GM18909 (cell line): ENCODE measurements at regions not wholly inside any gene's neighbourhood (a gene's known extent, or its start where the extent isn't known, plus 50 kb on each side); places are given as distances from the start of the nearest gene placed in this dataset.
"Not testable (repeated sequence)": the region's sequence is repeated elsewhere in the genome, so short reads cannot be mapped to it uniquely, and the experiment has no call there.

Experiments used
- ATAC-seq: cut with Tn5 transposase; IDR thresholded peaks from one replicate; pipeline ENCODE4 v1.9.1; 2021; ENCODE audit warnings: mild to moderate bottlenecking; ENCODE audit not compliant: unreplicated experiment, poor library complexity

GRCh38 chr2:133624551-133624950 lies 56.3 kb upstream of the NCKAP5 start:
- no peak for ATAC-seq

GRCh38 chr2:133627741-133628140 lies 59.5 kb upstream of the NCKAP5 start:
- no peak for ATAC-seq

DNA sequence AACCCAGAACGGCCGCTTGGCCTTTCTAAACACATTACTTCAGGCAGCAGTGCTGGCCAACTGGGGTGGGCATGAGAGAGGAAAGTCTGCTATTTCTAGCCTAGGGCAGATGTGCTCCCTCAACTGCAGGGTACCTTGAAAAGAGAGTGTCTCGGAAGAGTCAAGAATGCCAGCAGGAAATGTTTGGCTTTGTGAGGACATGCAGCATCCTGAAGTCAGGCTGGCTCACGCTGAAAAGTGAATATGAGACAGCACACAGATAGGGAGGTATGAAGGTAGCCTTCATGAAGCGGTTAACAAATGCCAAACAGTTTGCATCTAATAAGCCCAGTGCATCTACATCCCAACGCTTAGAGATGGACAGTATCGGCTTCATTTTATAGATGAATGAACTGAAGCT lies 65.0 kb upstream of the NCKAP5 start:
- no peak for ATAC-seq

DNA sequence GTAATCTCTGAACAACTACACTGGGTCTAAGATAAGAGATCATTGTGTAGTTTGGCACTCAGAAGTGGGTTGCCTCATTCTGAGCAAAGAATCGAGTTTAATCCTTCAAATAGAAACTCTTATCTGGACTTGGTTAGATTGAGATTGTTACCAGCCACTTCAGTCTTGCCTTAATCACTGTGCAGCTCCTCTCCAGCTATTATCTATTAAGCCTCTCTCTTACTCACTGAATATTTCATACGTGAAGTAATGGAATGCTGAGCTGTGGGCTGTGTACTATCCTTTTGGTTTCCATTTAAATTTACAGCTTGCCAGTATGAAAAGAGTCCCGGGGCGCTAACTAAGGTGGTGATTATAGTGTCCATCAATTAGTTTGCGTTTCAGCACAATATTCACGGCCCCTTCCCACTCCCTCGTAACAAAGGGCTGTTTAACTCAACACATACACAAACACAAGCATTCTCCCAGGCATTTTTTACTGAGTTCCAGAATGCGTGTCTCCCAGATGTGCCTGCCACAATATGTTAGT lies 65.7 kb upstream of the NCKAP5 start:
- no peak for ATAC-seq

- no peak for ATAC-seq
Observed at GRCh38 chr2:133635131-133635530, 66.9 kb upstream of the NCKAP5 start.

- no peak for ATAC-seq
Observed at GRCh38 chr2:133636287-133636686, 68.0 kb upstream of the NCKAP5 start.

DNA sequence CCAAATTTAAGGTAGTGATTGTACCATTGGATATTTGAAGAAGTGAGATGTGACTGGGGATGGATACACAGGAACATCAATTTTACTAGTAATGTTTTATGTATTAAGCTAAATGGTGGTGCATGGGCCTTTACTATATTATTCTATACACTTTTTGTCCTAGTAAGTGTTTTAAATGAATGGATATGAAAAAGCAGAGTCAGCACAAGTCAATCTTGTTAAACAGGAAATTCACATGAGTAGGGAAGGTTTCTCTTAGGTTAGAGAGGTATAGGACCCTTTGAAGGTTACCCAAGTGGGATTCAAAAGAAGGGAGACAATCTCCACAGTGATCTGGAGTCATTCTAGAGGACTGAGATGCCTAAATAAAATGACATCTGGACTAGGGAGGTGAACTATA lies 71.8 kb upstream of the NCKAP5 start:
- no peak for ATAC-seq

GRCh38 chr2:133641497-133641896 lies 73.2 kb upstream of the NCKAP5 start:
- ATAC-seq: no peak

DNA sequence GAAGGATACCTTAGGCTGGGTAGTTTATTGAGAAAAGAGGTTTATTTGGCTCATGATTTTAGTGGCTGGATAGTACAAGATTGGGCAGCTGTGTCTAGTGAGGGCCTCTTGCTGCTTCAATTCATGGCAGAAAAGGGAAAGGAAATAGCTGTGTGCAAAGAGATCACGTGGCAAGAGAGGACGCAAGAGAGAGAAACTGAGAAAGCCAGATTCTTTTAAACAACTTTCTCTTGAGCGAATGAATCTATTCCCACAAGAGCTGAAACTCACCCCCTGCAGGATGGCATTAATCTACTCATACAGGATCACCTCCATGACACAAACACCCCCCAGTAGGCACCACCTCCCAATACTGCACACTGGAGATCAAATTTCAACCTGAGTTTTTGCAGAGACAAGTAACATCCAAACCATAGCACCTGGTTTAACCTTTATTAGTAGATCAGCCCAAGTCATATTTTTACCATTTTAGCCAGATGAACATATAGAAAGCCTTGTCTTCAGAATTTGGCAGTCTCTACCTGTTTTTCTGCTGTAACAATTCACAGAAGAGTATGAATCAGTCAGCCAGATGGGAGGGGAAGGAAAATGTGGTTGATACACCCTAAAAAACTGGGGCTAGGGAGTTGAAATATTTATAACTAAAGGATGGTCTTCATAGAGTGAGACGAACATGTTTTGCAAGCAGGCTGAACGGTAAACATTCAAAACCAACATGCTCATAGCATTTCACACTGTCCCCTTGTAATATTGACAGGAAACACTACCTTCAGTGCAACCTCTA lies 73.9 kb upstream of the NCKAP5 start:
- no peak for ATAC-seq

DNA sequence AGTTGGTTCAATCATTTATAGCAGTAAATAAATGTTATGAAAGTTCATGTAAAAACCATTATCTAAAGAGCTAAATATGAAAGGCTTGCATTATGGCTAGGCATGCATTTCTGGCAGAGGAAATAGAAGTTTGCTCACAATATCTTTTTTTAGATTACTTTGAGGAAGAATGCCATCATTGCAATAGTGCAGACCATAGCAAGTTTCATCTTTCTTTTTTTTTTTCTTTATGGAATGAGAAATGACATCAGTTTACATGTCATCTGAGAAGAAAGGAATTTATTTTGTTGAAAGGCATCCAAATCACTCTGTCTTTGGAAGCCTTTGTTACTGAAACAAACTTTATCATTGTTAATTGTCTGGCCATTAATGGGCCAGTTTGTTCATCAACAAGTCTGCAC lies 74.5 kb upstream of the NCKAP5 start:
- ATAC-seq: no peak

DNA sequence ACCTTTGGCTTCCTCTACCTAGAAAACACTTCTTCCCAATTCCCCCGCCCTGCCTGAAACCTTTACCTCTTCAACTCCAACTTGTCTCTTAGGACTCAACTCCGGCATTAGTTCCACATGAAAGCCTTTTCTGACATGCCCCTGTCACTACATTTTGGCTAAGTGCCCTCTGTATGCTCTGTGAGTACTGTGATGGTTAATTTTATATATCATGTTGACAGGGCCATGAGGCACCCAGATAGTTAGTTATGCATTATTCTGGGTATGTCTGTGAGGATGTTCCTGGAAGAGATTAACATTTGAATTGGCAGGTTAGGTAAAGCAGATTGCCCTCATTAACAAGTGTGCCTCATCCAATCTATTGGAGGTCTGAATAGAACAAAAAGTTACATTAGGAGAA lies 75.6 kb upstream of the NCKAP5 start:
- no peak for ATAC-seq

DNA sequence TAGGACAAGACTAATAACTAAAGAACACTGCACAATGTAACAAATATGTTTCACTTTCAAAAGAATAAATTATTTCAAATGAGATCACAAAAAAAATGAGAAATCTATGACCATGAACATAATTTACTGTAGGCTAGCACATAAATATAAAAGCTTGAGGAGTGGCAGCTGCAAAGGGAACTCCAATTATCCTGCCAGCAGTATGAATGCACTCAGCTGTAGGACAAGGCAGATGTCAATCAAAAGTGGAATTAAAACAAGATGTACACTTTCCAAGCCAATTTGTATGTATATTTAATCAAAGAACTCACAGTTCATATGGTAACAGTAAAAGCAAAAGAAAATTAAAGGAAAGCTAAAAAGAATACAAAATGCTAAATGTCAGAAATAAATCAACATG lies 76.6 kb upstream of the NCKAP5 start:
- ATAC-seq: no peak

DNA sequence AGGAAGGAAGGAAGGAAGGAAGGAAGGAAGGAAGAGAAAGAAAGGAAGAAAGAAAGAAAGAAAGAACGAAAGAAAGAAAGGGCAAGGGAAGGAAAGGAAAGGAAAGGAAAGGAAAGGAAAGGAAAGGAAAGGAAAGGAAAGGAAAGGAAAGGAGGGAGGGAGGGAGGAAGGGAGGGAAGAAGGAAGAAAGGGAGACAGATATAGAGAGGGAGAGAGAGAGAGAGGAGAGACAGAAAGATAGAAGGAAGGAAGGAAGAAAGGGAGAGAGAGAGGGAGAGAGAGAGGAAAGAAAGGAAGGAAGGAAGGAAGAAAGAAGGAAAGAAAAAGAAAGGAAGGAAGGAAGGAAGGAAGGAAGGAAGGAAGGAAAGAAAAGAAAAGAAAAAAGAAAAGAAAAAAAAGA lies 79.1 kb upstream of the NCKAP5 start:
- not testable (repeated sequence) for ATAC-seq

- no peak for ATAC-seq
Observed at GRCh38 chr2:133651861-133652260, 83.6 kb upstream of the NCKAP5 start.

DNA sequence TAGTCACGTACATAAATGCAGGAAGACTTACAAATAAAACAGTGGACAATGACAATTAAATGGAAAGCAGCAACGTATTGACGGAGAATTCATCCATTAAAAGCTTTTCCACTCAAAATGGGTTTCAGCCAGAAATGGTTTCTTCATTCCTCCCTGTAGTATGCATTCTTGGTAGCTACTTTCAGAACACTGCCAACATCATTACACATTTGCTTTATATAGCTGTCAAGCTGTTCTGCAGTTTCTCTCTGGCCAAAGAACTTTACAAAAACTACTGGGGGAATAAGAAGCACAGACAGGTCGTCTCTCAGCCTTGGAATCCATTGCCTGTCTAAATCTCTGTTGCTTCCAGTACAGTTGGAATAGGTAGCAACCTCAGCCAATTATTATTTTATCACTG lies 84.1 kb upstream of the NCKAP5 start:
- no peak for ATAC-seq

GRCh38 chr2:133653056-133653455 lies 84.8 kb upstream of the NCKAP5 start:
- ATAC-seq: no peak

DNA sequence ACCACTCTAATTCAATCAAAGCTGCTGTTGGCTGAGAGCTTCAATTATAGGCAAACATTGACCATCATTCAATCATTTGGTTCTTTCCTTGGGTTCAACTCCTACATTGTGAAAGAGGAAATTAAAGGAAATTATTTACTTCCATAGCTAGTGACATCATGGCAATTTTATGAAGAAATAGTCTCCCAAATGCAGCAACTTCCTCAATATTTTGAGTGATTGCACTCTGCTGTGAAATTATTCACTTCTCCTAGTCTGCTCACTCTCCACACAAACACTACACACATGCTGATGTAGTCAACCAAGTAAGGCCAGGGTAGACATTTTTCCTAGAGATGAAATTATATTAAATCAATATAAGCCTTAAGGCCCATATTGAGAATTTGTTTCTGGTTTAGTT lies 86.7 kb upstream of the NCKAP5 start:
- ATAC-seq: no peak

DNA sequence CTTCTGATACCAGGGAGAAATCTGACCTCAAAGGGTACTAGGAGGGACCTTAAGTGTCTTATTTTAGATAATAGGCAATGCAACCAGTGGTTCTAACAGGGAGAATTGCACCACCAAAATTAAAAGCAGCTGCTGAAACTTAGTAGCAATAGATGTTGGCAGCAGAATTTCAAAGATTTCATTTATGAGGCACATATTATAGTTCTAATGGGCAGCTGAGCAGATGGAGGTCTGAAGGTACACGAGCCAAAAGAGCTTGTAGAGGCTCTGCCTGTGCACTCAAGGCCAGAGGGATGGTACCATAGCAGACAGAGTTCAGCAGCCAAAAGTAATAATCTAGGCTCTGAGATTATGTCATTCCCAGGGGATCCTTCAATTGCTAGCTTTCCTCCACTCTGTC lies 87.3 kb upstream of the NCKAP5 start:
- no peak for ATAC-seq

DNA sequence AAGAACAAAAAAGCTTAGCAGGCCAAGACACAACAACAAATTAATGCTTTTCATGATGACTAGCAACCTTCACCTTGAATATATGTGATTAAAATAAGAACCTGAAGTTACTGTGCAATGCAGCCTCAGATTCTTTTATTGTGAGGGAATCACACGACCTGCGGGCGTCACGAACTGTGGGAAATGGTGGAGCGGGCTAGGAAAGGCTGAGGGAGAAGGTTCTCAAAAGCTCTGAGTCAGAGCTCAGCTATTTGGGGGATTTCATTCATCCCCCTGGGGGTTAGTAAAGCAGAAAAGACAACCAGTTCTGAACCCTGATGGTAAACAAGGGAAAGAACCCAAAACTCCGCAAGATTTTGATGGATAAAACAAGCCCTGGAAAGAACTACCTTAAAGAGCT lies 89.3 kb upstream of the NCKAP5 start:
- no peak for ATAC-seq

GRCh38 chr2:133658020-133658903 lies 90.0 kb upstream of the NCKAP5 start:
- no peak for ATAC-seq

GRCh38 chr2:133660510-133660909 lies 92.2 kb upstream of the NCKAP5 start:
- ATAC-seq: no peak
